Adrenal gland (tissue), 9 donors: ENCODE measurements at regions not wholly inside any gene's neighbourhood (a gene's known extent, or its start where the extent isn't known, plus 50 kb on each side); places are given as distances from the start of the nearest gene placed in this dataset.
"Not testable (repeated sequence)": the region's sequence is repeated elsewhere in the genome, so short reads cannot be mapped to it uniquely, and the experiment has no call there.

Experiments
- DNase-seq, 7 donors: peaks; one replicate each; pipeline ENCODE4 v3.0.0-alpha.2; 2019 to 2020
- H3K27ac ChIP-seq, 5 donors: fragments of 200-600 bp; sonication (generic) in 4 of 5; 1 replicate in 3 of 5; 2 replicates in 2 of 5; pipeline versions ENCODE4 v1.5.1 to v1.8.0; 2016 to 2020; ENCODE audit warnings: mild to moderate bottlenecking in 1 of 5
- H3K27me3 ChIP-seq: fragments of 200-600 bp; 2 replicates; pipeline ENCODE4 v1.8.0; 2021
- H3K36me3 ChIP-seq, 2 donors: fragments of 200-600 bp; replicated peaks in 1 of 2; 1 replicate in 1 of 2; 2 replicates in 1 of 2; pipeline versions ENCODE4 v1.5.1 to v1.8.0; 2018 to 2022
- H3K4me1 ChIP-seq, 2 donors: fragments of 200-600 bp; replicated peaks in 1 of 2; 1 replicate in 1 of 2; 2 replicates in 1 of 2; pipeline versions ENCODE4 v1.5.1 to v1.8.0; 2018 to 2021
- H3K4me3 ChIP-seq, 4 donors: fragments of 200-600 bp; sonication (generic) in 3 of 4; one replicate each; pipeline ENCODE4 v1.5.1; 2016 to 2018
- H3K9me3 ChIP-seq, 3 donors: fragments of 200-600 bp; sonication (generic) in 1 of 3; replicated peaks in 1 of 3; 1 replicate in 2 of 3; 2 replicates in 1 of 3; pipeline versions ENCODE4 v1.5.1 to v1.8.0; 2016 to 2021
- CTCF ChIP-seq, 6 experiments: fragments of 450-650 bp in 4 of 6; fragments of 200-600 bp in 2 of 6; sonication (generic) in 1 of 6; IDR thresholded peaks; 1 replicate in 5 of 6; 2 replicates in 1 of 6; pipeline versions ENCODE4 v1.5.1 to v1.8.0; 2016 to 2021; ENCODE audit warnings: antibody characterized with exemption in 6 of 6, mild to moderate bottlenecking in 2 of 6, moderate library complexity in 1 of 6
- POLR2A ChIP-seq, 2 donors: fragments of 450-650 bp; IDR thresholded peaks; one replicate each; pipeline ENCODE4 v1.6.1; 2017; ENCODE audit warnings: antibody characterized with exemption in 2 of 2, mild to moderate bottlenecking in 2 of 2, moderate library complexity in 1 of 2
- whole genome bisulfite sequencing, 4 donors: extraction: QIAGEN DNeasy Blood & Tissue Kit in 2 of 4; methylation state at CpG; one replicate each; pipeline versions ENCODE4 v1.1.5 to v1.1.7; 2013 to 2017; 5-methylcytosine and 5-hydroxymethylcytosine counted together
- intact Hi-C, 2 donors: fragments of 100-400 bp; cut with DNase I; formaldehyde crosslinking; loops; one replicate each; pipeline versions ENCODE4 v1.14.1 to v1.15.0; 2022 to 2023
- donor health status: healthy with polysubstance abuse.
- donor health status: Bipolar disorder and iron deficiency.
- donor health status: DM: yes; HTN: yes; CAD: no.
- donor health status: DM: no; HTN: no; CAD: no.
- donor health status: DM: no; HTN: no; CAD: no.

- no peaks in the 10 kb centered on the region for H3K36me3 ChIP-seq
- no peaks in the 10 kb centered on the region for H3K4me1 ChIP-seq
- 0 to 5% (median 0%) methylated on average over 1 of the region's 1 CpG for WGBS, 4 donors
- no peaks in the 10 kb centered on the region for H3K9me3 ChIP-seq
- H3K4me3 ChIP-seq: no peak overlapping the region
- TF ChIP-seq POLR2A (IDR thresholded peaks at IDR 0.05) (no peak), CTCF (IDR thresholded peaks at IDR 0.05) (peak; percentile 49 to 74 (median 66))
- H3K27me3 ChIP-seq: no peaks in the 10 kb centered on the region
- intact Hi-C loops: loop anchor here (5.0 to 10.0 kb wide), 2 partner anchors 835 to 848 kb away; no protein-coding TSS in a partner anchor
- no peak for DNase-seq
- H3K27ac ChIP-seq: no peak overlapping the region
Measured at GRCh38 chr9:86486891-86487837, 133.0 kb upstream of the TUT7 start.

- Histone ChIP-seq H3K36me3 (no peaks in the 10 kb centered on the region), H3K27ac (no peak overlapping the region), H3K27me3 (no peaks in the 10 kb centered on the region), H3K9me3 (no peaks in the 10 kb centered on the region), H3K4me1 (no peaks in the 10 kb centered on the region), H3K4me3 (no peak overlapping the region)
- intact Hi-C loops: loop anchor here (5.0 to 10.0 kb wide), 2 partner anchors 837 to 849 kb away; no protein-coding TSS in a partner anchor
- WGBS, 4 donors: 66 to 78% (median 73%) methylated on average over 5 of the region's 5 CpGs
- DNase-seq: no peak
- no peak for TF ChIP-seq POLR2A (IDR thresholded peaks at IDR 0.05)
- TF ChIP-seq CTCF (IDR thresholded peaks at IDR 0.05): no peak
Measured at GRCh38 chr9:86485359-86485758, 131.1 kb upstream of the TUT7 start.

GRCh38 chr9:86483496-86483895 lies 129.3 kb upstream of the TUT7 start:
- no peak for DNase-seq
- Histone ChIP-seq H3K4me1 (no peaks in the 10 kb centered on the region), H3K36me3 (no peaks in the 10 kb centered on the region), H3K27me3 (no peaks in the 10 kb centered on the region), H3K27ac (no peak overlapping the region), H3K4me3 (no peak overlapping the region), H3K9me3 (no peaks in the 10 kb centered on the region)
- TF ChIP-seq CTCF (IDR thresholded peaks at IDR 0.05) (no peak), POLR2A (IDR thresholded peaks at IDR 0.05) (no peak)
- intact Hi-C loops: loop anchor here in 1 of 2 donors (10.0 kb wide), 1 partner anchor 851 kb away; no protein-coding TSS in a partner anchor

- 84 to 92% (median 89%) methylated on average over 3 of the region's 3 CpGs for WGBS, 4 donors
- Histone ChIP-seq H3K9me3 (no peaks in the 10 kb centered on the region), H3K4me1 (no peaks in the 10 kb centered on the region), H3K27me3 (no peaks in the 10 kb centered on the region), H3K36me3 (no peaks in the 10 kb centered on the region), H3K27ac (no peak overlapping the region), H3K4me3 (no peak overlapping the region)
- intact Hi-C loops: loop anchor here in 1 of 2 donors (10.0 kb wide), 1 partner anchor 853 kb away; no protein-coding TSS in a partner anchor
- DNase-seq: no peak
- no peak for TF ChIP-seq POLR2A (IDR thresholded peaks at IDR 0.05)
- no peak for TF ChIP-seq CTCF (IDR thresholded peaks at IDR 0.05)
Measured at GRCh38 chr9:86481466-86481865, 127.3 kb upstream of the TUT7 start.

- intact Hi-C loops: not testable (repeated sequence)
- whole genome bisulfite sequencing, 4 donors: 95 to 100% (median 100%) methylated on average over 1 of the region's 1 CpG
Measured at GRCh38 chr9:86475255-86475654, 121.0 kb upstream of the TUT7 start.

More at GRCh38 chr9:86475255-86475654, 121.0 kb upstream of the TUT7 start:
- DNase-seq, H3K4me3 ChIP-seq, H3K27ac ChIP-seq, H3K27me3 ChIP-seq, H3K9me3 ChIP-seq, H3K4me1 ChIP-seq, H3K36me3 ChIP-seq: not testable (repeated sequence)
